HCT116 (cell line): ENCODE measurements at regions not wholly inside any gene's neighbourhood (a gene's known extent, or its start where the extent isn't known, plus 50 kb on each side); places are given as distances from the start of the nearest gene placed in this dataset.

ENCODE experiments used
- ATAC-seq: fragments of 200-7000 bp; cut with Tn5 transposase; 2 replicates; pipeline ENCODE4 v1.9.1; 2020; ENCODE audit warnings: mild to moderate bottlenecking, moderate library complexity
- BruUV-seq: library from RNA; stranded (reverse); fragments of 400-500 nt; replicated peaks from 2 replicates; lab custom pipeline; 2021; lab: Mats Ljungman, UMichigan
- CTCF ChIA-PET: fragments of 300-600 bp; sonication (Branson Sonifier 250); formaldehyde crosslinking; loops from one replicate; lab custom pipeline; 2021; ENCODE audit warnings: antibody characterized with exemption; lab: Charles Lee
- POLR2A ChIA-PET: fragments of 300-600, 350-600 bp; sonication (Branson Sonifier 250); formaldehyde crosslinking; loops from one replicate; lab custom pipeline; 2021; ENCODE audit warnings: antibody characterized with exemption; lab: Charles Lee
- RAD21 ChIA-PET, 2 experiments: fragments of 300-600 bp; sonication (Branson Sonifier 250); formaldehyde crosslinking; loops; one replicate each; lab custom pipeline; 2023; ENCODE audit warnings: low total read pairs in 2 of 2; ENCODE audit not compliant: uncharacterized antibody in 2 of 2, unreplicated experiment in 2 of 2, low non-redundant PET in 1 of 2; lab: Charles Lee
- DNase-seq: peaks from one replicate; pipeline ENCODE4 v3.0.0-alpha.2; 2010; ENCODE audit warnings: low read depth, low spot score
- H2AFZ ChIP-seq: fragments of 200-600 bp; shearing (Covaris generic), sonication (generic); 2 replicates; pipeline ENCODE4 v1.6.1; 2017; ENCODE audit warnings: low read depth, mixed run types, mixed read lengths, antibody characterized with exemption, low read length; ENCODE audit not compliant: poor library complexity, severe bottlenecking
- H3K27ac ChIP-seq: 2 replicates; pipeline ENCODE4 v1.5.1; 2012; ENCODE audit warnings: low read depth, low read length
- H3K27me3 ChIP-seq: fragments of 200-600 bp; sonication (generic); 2 replicates; pipeline ENCODE4 v1.6.1; 2016; ENCODE audit warnings: mixed run types, low read length, mixed read lengths; ENCODE audit not compliant: insufficient read depth
- H3K36me3 ChIP-seq, 2 experiments: fragments of 200-500 bp in 1 of 2; fragments of 200-600 bp in 1 of 2; sonication (Bioruptor generic) in 1 of 2; sonication (generic) in 1 of 2; 2 replicates each; pipeline versions ENCODE4 v1.5.1 to v1.6.1; 2014 to 2016; ENCODE audit warnings: low read length in 2 of 2, inconsistent platforms in 1 of 2, mixed read lengths in 1 of 2, mixed run types in 1 of 2; ENCODE audit not compliant: insufficient read depth in 2 of 2, control insufficient read depth in 1 of 2
- H3K4me1 ChIP-seq, 2 experiments: fragments of 200-600 bp in 1 of 2; sonication (generic) in 1 of 2; 2 replicates each; pipeline versions ENCODE4 v1.5.1 to v1.6.1; 2012 to 2017; ENCODE audit warnings: low read length in 2 of 2, inconsistent platforms in 1 of 2, mild to moderate bottlenecking in 1 of 2, mixed read lengths in 1 of 2, mixed run types in 1 of 2, moderate library complexity in 1 of 2; ENCODE audit not compliant: insufficient read depth in 2 of 2, control insufficient read depth in 1 of 2
- H3K4me2 ChIP-seq: fragments of 200-600 bp; sonication (generic); 2 replicates; pipeline ENCODE4 v1.6.1; 2017; ENCODE audit warnings: mixed run types, low read length, mixed read lengths
- H3K4me3 ChIP-seq, 2 experiments: fragments of 200-600 bp in 1 of 2; sonication (generic) in 1 of 2; replicated peaks in 1 of 2; 2 replicates each; pipeline ENCODE4 v1.5.1; 2011 to 2016; ENCODE audit warnings: low read length in 2 of 2, control low read depth in 1 of 2, low read depth in 1 of 2, mild to moderate bottlenecking in 1 of 2, mixed read lengths in 1 of 2, mixed run types in 1 of 2
- H3K79me2 ChIP-seq: fragments of 200-600 bp; sonication (generic); 2 replicates; pipeline ENCODE4 v1.6.1; 2017; ENCODE audit warnings: mild to moderate bottlenecking, mixed run types, low read length, moderate library complexity, mixed read lengths; ENCODE audit not compliant: insufficient read depth
- H3K9ac ChIP-seq: fragments of 200-600 bp; sonication (generic); 2 replicates; pipeline ENCODE4 v1.6.1; 2016; ENCODE audit warnings: low read length, mixed read lengths
- H3K9me2 ChIP-seq: fragments of 200-600 bp; sonication (generic), shearing (Covaris generic); 2 replicates; pipeline ENCODE4 v1.6.1; 2017; ENCODE audit warnings: mixed run types, mild to moderate bottlenecking, moderate library complexity; ENCODE audit not compliant: insufficient read depth
- H3K9me3 ChIP-seq, 2 experiments: fragments of 200-500 bp in 1 of 2; fragments of 200-600 bp in 1 of 2; sonication (Bioruptor generic) in 1 of 2; sonication (generic) in 1 of 2; 2 replicates each; pipeline ENCODE4 v1.6.1; 2014 to 2017; ENCODE audit warnings: low read length in 2 of 2, mixed read lengths in 2 of 2, inconsistent platforms in 1 of 2, low read depth in 1 of 2, mild to moderate bottlenecking in 1 of 2, mixed run types in 1 of 2, moderate library complexity in 1 of 2; ENCODE audit not compliant: control insufficient read depth in 1 of 2, insufficient read depth in 1 of 2
- H4K20me1 ChIP-seq: fragments of 200-600 bp; sonication (generic), shearing (Covaris generic); 2 replicates; pipeline ENCODE4 v1.6.1; 2017; ENCODE audit warnings: mixed run types, mild to moderate bottlenecking, moderate library complexity; ENCODE audit not compliant: insufficient read depth
- ATF3 ChIP-seq: IDR thresholded peaks from 2 replicates; pipeline ENCODE4 v1.6.1; 2012
- CBX3 ChIP-seq: IDR thresholded peaks from 2 replicates; pipeline ENCODE4 v1.6.1; 2012; ENCODE audit warnings: low read depth
- CTCF ChIP-seq, 3 experiments: fragments of 200-600 bp in 1 of 3; sonication (generic) in 1 of 3; IDR thresholded peaks in 2 of 3; conservative IDR thresholded peaks in 1 of 3; 2 replicates each; pipeline ENCODE4 v1.5.1; 2012 to 2017; ENCODE audit warnings: low read depth in 2 of 3, low read length in 2 of 3, antibody characterized with exemption in 1 of 3, borderline replicate concordance in 1 of 3, control low read depth in 1 of 3, mild to moderate bottlenecking in 1 of 3, mixed read lengths in 1 of 3, mixed run types in 1 of 3, moderate library complexity in 1 of 3; ENCODE audit not compliant: insufficient read depth in 1 of 3
- EGR1 ChIP-seq: IDR thresholded peaks from 2 replicates; pipeline ENCODE4 v1.6.1; 2012; ENCODE audit warnings: low read depth
- ELF1 ChIP-seq: IDR thresholded peaks from 2 replicates; pipeline ENCODE4 v1.6.1; 2012; ENCODE audit warnings: low read depth, borderline replicate concordance
- EZH2 ChIP-seq: fragments of 200-600 bp; sonication (generic); IDR thresholded peaks from 2 replicates; pipeline ENCODE4 v1.6.1; 2017; ENCODE audit warnings: antibody characterized with exemption, mixed run types
- EZH2phosphoT487 ChIP-seq: fragments of 200-600 bp; IDR thresholded peaks from 2 replicates; pipeline ENCODE4 v1.6.1; 2018; ENCODE audit warnings: antibody characterized with exemption, borderline replicate concordance
- FOSL1 ChIP-seq: IDR thresholded peaks from 2 replicates; pipeline ENCODE4 v1.6.1; 2012; ENCODE audit warnings: low read depth
- JUND ChIP-seq: IDR thresholded peaks from 2 replicates; pipeline ENCODE4 v1.6.1; 2012
- MAX ChIP-seq: IDR thresholded peaks from 2 replicates; pipeline ENCODE4 v1.6.1; 2012
- POLR2AphosphoS5 ChIP-seq: IDR thresholded peaks from 2 replicates; pipeline ENCODE4 v1.6.1; 2011; ENCODE audit warnings: mild to moderate bottlenecking, low read depth, low read length, moderate library complexity
- RAD21 ChIP-seq: IDR thresholded peaks from 2 replicates; pipeline ENCODE4 v1.6.1; 2012; ENCODE audit warnings: low read depth, mild to moderate bottlenecking
- REST ChIP-seq: IDR thresholded peaks from 2 replicates; pipeline ENCODE4 v1.6.1; 2012; ENCODE audit warnings: low read depth
- SIN3A ChIP-seq: IDR thresholded peaks from 2 replicates; pipeline ENCODE4 v1.6.1; 2012; ENCODE audit warnings: low read depth
- SP1 ChIP-seq: IDR thresholded peaks from 2 replicates; pipeline ENCODE4 v1.6.1; 2012; ENCODE audit warnings: low read depth
- SRF ChIP-seq: IDR thresholded peaks from 2 replicates; pipeline ENCODE4 v1.6.1; 2012; ENCODE audit warnings: low read depth
- TCF7L2 ChIP-seq: IDR thresholded peaks from 2 replicates; pipeline ENCODE4 v1.7.0; 2011; ENCODE audit warnings: borderline replicate concordance, inconsistent platforms; ENCODE audit not compliant: insufficient read depth, insufficient read length; ENCODE audit errors: extremely low read depth
- ZBTB33 ChIP-seq: IDR thresholded peaks from 2 replicates; pipeline ENCODE4 v1.6.1; 2011; ENCODE audit warnings: mild to moderate bottlenecking, low read length, moderate library complexity; ENCODE audit not compliant: insufficient replicate concordance; ENCODE audit errors: extremely low read depth
- ZFX ChIP-seq: fragments of 450-650 bp; IDR thresholded peaks from 2 replicates; pipeline ENCODE4 v1.6.1; 2017
- intact Hi-C: fragments of 100-400 bp; cut with micrococcal nuclease; formaldehyde crosslinking; loops from 2 replicates; pipeline ENCODE4 v1.10.0; 2022

- intact Hi-C loops = no loop called here
- BruUV-seq = no TSS peak
- Histone ChIP-seq H3K4me3 (no peak overlapping the region), H3K36me3 (no peaks in the 10 kb centered on the region), H2AFZ (no peak overlapping the region), H3K9ac (no peak overlapping the region), H3K9me3 (peaks cover 0 to 3% of the 10 kb centered on the region in 2 experiments; a peak in 1 of 4 replicates), H3K4me1 (no peaks in the 10 kb centered on the region), H3K4me2 (no peak overlapping the region), H3K27me3 (no peaks in the 10 kb centered on the region), H3K27ac (no peak overlapping the region), H3K79me2 (no peaks in the 10 kb centered on the region), H4K20me1 (no peaks in the 10 kb centered on the region; the same call in 1 of the 2 replicates), H3K9me2 (no peaks in the 10 kb centered on the region)
- no peak for TF ChIP-seq TCF7L2
- no peak for TF ChIP-seq ZBTB33
- no peak for TF ChIP-seq ATF3
- TF ChIP-seq POLR2AphosphoS5 = no peak
- no peak for TF ChIP-seq EZH2phosphoT487
- no peak for TF ChIP-seq EZH2
- TF ChIP-seq FOSL1 = no peak
- no peak for TF ChIP-seq ELF1
- no peak for TF ChIP-seq MAX
- no peak for TF ChIP-seq REST
- TF ChIP-seq RAD21 = no peak
- TF ChIP-seq SP1 = no peak
- no peak for TF ChIP-seq JUND
- TF ChIP-seq SIN3A = no peak
- no peak for TF ChIP-seq CTCF (IDR thresholded peaks at IDR 0.05 in 2 of 3, conservative IDR thresholded peaks at IDR 0.05 in 1 of 3; ENCODE audit: borderline replicate concordance in 1 of 3, insufficient read depth in 1 of 3, low read depth in 2 of 3, low read length in 2 of 3)
- no peak for TF ChIP-seq CBX3
- no peak for TF ChIP-seq EGR1
- no peak for TF ChIP-seq SRF
- no peak for TF ChIP-seq ZFX
- ChIA-PET RAD21 (no interaction called here), POLR2A (no interaction called here), CTCF (no interaction called here)
- DNase-seq (no peak), ATAC-seq (no peak)
Observed at GRCh38 chr2:66698091-66698490, 263.2 kb downstream of the MEIS1 start.
